Fibroblast of lung (primary cell): ENCODE measurements at regions not wholly inside any gene's neighbourhood (a gene's known extent, or its start where the extent isn't known, plus 50 kb on each side); places are given as distances from the start of the nearest gene placed in this dataset.

Experiments used
- DNase-seq, 2 donors: peaks; one replicate each; pipeline versions ENCODE4 v3.0.0 to v3.0.0-alpha.2; 2010; ENCODE audit warnings: low read depth in 2 of 2
- H2AFZ ChIP-seq: 2 replicates; pipeline ENCODE4 v1.5.1; 2012; ENCODE audit warnings: low read length, control low read depth, inconsistent platforms
- H3K27ac ChIP-seq: 2 replicates; pipeline ENCODE4 v1.5.1; 2011; ENCODE audit warnings: low read length, control low read depth; ENCODE audit not compliant: insufficient read depth
- H3K27me3 ChIP-seq: 2 replicates; pipeline ENCODE4 v1.5.1; 2011; ENCODE audit warnings: mild to moderate bottlenecking, low read length; ENCODE audit not compliant: control insufficient read depth, insufficient read depth
- H3K36me3 ChIP-seq: 2 replicates; pipeline ENCODE4 v1.5.1; 2011; ENCODE audit warnings: low read length; ENCODE audit not compliant: control insufficient read depth, insufficient read depth
- H3K4me1 ChIP-seq: 2 replicates; pipeline ENCODE4 v1.5.1; 2011; ENCODE audit warnings: low read length; ENCODE audit not compliant: control insufficient read depth, insufficient read depth; ENCODE audit errors: extremely low read depth
- H3K4me2 ChIP-seq: 2 replicates; pipeline ENCODE4 v1.5.1; 2011; ENCODE audit warnings: low read length, control low read depth; ENCODE audit not compliant: insufficient read depth; ENCODE audit errors: extremely low read depth
- H3K4me3 ChIP-seq, 4 experiments: fragments of 200-600 bp in 1 of 4; sonication (generic) in 1 of 4; replicated peaks in 1 of 4; 2 replicates each; pipeline ENCODE4 v1.5.1; 2011 to 2016; ENCODE audit warnings: low read length in 4 of 4, low read depth in 3 of 4, mild to moderate bottlenecking in 3 of 4, control low read depth in 2 of 4, inconsistent platforms in 1 of 4, mixed read lengths in 1 of 4; ENCODE audit not compliant: insufficient read depth in 1 of 4; ENCODE audit errors: control extremely low read depth in 1 of 4
- H3K79me2 ChIP-seq: 2 replicates; pipeline ENCODE4 v1.5.1; 2012; ENCODE audit warnings: mild to moderate bottlenecking, low read length, inconsistent platforms; ENCODE audit not compliant: control insufficient read depth, insufficient read depth
- H3K9ac ChIP-seq: 2 replicates; pipeline ENCODE4 v1.5.1; 2011; ENCODE audit warnings: mild to moderate bottlenecking, low read length, control low read depth; ENCODE audit not compliant: insufficient read depth
- H3K9me3 ChIP-seq: 2 replicates; pipeline ENCODE4 v1.5.1; 2012; ENCODE audit warnings: low read depth, low read length; ENCODE audit not compliant: control insufficient read depth, insufficient read depth
- H4K20me1 ChIP-seq: 2 replicates; pipeline ENCODE4 v1.5.1; 2011; ENCODE audit warnings: low read length; ENCODE audit not compliant: control insufficient read depth, insufficient read depth; ENCODE audit errors: extremely low read depth
- CTCF ChIP-seq, 2 donors: IDR thresholded peaks in 1 of 2; conservative IDR thresholded peaks in 1 of 2; 1 replicate in 1 of 2; 2 replicates in 1 of 2; pipeline ENCODE4 v1.5.1; 2011 to 2012; ENCODE audit warnings: low read length in 2 of 2, control low read depth in 1 of 2, inconsistent platforms in 1 of 2, low read depth in 1 of 2, mild to moderate bottlenecking in 1 of 2
- EZH2 ChIP-seq: IDR thresholded peaks from 2 replicates; pipeline ENCODE4 v1.5.1; 2012; ENCODE audit warnings: low read length, control low read depth, mild to moderate bottlenecking; ENCODE audit errors: missing control alignments

- Histone ChIP-seq H3K36me3 (no peaks in the 10 kb centered on the region), H3K9ac (no peak overlapping the region), H3K27ac (no peak overlapping the region), H3K4me1 (no peaks in the 10 kb centered on the region), H3K79me2 (no peaks in the 10 kb centered on the region), H4K20me1 (no peaks in the 10 kb centered on the region), H3K27me3 (no peaks in the 10 kb centered on the region), H2AFZ (no peak overlapping the region), H3K4me3 (no peak overlapping the region), H3K9me3 (no peaks in the 10 kb centered on the region), H3K4me2 (no peak overlapping the region)
- TF ChIP-seq CTCF (conservative IDR thresholded peaks at IDR 0.05 in 1 of 2, IDR thresholded peaks at IDR 0.05 in 1 of 2; ENCODE audit: low read depth in 1 of 2, low read length in 2 of 2) (no peak), EZH2 (no peak)
- DNase-seq, result peak in 1 of 2 donors; percentile 46
These were observed 914.8 kb upstream of the GRIA3 start for GRCh38 chrX:122269243-122269781.

GRCh38 chrX:122270809-122271494 lies 913.1 kb upstream of the GRIA3 start:
- Histone ChIP-seq H3K79me2 (no peaks in the 10 kb centered on the region), H3K27ac (no peak overlapping the region), H4K20me1 (no peaks in the 10 kb centered on the region), H3K36me3 (no peaks in the 10 kb centered on the region), H3K27me3 (no peaks in the 10 kb centered on the region), H3K4me3 (no peak overlapping the region), H3K9me3 (no peaks in the 10 kb centered on the region), H3K4me2 (no peak overlapping the region), H3K4me1 (no peaks in the 10 kb centered on the region), H3K9ac (no peak overlapping the region), H2AFZ (no peak overlapping the region)
- no peak for DNase-seq
- no peak for TF ChIP-seq CTCF (conservative IDR thresholded peaks at IDR 0.05 in 1 of 2, IDR thresholded peaks at IDR 0.05 in 1 of 2; ENCODE audit: low read depth in 1 of 2, low read length in 2 of 2)
- no peak for TF ChIP-seq EZH2

GRCh38 chrX:122272011-122272410 lies 912.1 kb upstream of the GRIA3 start:
- Histone ChIP-seq H3K9me3 (no peaks in the 10 kb centered on the region), H3K9ac (no peak overlapping the region), H3K36me3 (no peaks in the 10 kb centered on the region), H3K27me3 (no peaks in the 10 kb centered on the region), H3K27ac (no peak overlapping the region), H2AFZ (no peak overlapping the region), H3K79me2 (no peaks in the 10 kb centered on the region), H4K20me1 (no peaks in the 10 kb centered on the region), H3K4me2 (no peak overlapping the region), H3K4me1 (no peaks in the 10 kb centered on the region), H3K4me3 (no peak overlapping the region)
- no peak for TF ChIP-seq CTCF (conservative IDR thresholded peaks at IDR 0.05 in 1 of 2, IDR thresholded peaks at IDR 0.05 in 1 of 2; ENCODE audit: low read depth in 1 of 2, low read length in 2 of 2)
- TF ChIP-seq EZH2, result no peak
- DNase-seq, result no peak
